B cell (primary cell): ENCODE measurements at regions not wholly inside any gene's neighbourhood (a gene's known extent, or its start where the extent isn't known, plus 50 kb on each side); places are given as distances from the start of the nearest gene placed in this dataset.

Experiments used
- ATAC-seq: fragments of 200-7000 bp; cut with Tn5 transposase; one replicate; pipeline ENCODE4 v1.10.0; 2021; ENCODE audit warnings: low read depth, mild to moderate bottlenecking, moderate number of reproducible peaks, moderate library complexity
- CTCF ChIA-PET: fragments of 350-600 bp; sonication (Branson Sonifier 250); formaldehyde crosslinking; loops from one replicate; lab custom pipeline; 2021; ENCODE audit warnings: antibody characterized with exemption, inconsistent platforms; lab: Charles Lee
- POLR2A ChIA-PET: fragments of 350-600 bp; sonication (Branson Sonifier 250); formaldehyde crosslinking; loops from one replicate; lab custom pipeline; 2021; ENCODE audit warnings: antibody characterized with exemption; lab: Charles Lee
- DNase-seq: peaks from one replicate; pipeline ENCODE4 v3.0.0; 2013
- H2AFZ ChIP-seq: 2 replicates; pipeline ENCODE4 v1.6.1; 2012; ENCODE audit warnings: mild to moderate bottlenecking, low read depth, low read length; ENCODE audit not compliant: insufficient read depth, poor library complexity, severe bottlenecking
- H3K27ac ChIP-seq, 2 donors: 1 replicate in 1 of 2; 2 replicates in 1 of 2; pipeline ENCODE4 v1.5.1; 2012 to 2013; ENCODE audit warnings: low read length in 2 of 2, mild to moderate bottlenecking in 2 of 2, moderate library complexity in 1 of 2
- H3K27me3 ChIP-seq, 4 experiments: fragments of 200-600 bp in 1 of 4; sonication (generic) in 1 of 4; replicated peaks in 1 of 4; 1 replicate in 2 of 4; 2 replicates in 2 of 4; pipeline versions ENCODE4 v1.6.1 to v1.7.0; 2013 to 2016; ENCODE audit warnings: low read length in 3 of 4, mild to moderate bottlenecking in 2 of 4, mixed read lengths in 1 of 4, moderate library complexity in 1 of 4; ENCODE audit not compliant: insufficient read depth in 4 of 4, control insufficient read depth in 3 of 4; ENCODE audit errors: control extremely low read depth in 1 of 4
- H3K36me3 ChIP-seq, 2 experiments: replicated peaks in 1 of 2; 1 replicate in 1 of 2; 2 replicates in 1 of 2; pipeline versions ENCODE4 v1.6.1 to v1.7.1; 2013; ENCODE audit warnings: low read length in 1 of 2; ENCODE audit not compliant: insufficient read depth in 2 of 2, control insufficient read depth in 1 of 2; ENCODE audit errors: control extremely low read depth in 1 of 2, extremely low read depth in 1 of 2
- H3K4me1 ChIP-seq, 2 donors: fragments of 200-600 bp in 1 of 2; sonication (generic) in 1 of 2; 1 replicate in 1 of 2; 2 replicates in 1 of 2; pipeline versions ENCODE4 v1.5.1 to v1.6.1; 2013 to 2017; ENCODE audit warnings: low read length in 2 of 2; ENCODE audit not compliant: control insufficient read depth in 2 of 2, insufficient read depth in 2 of 2
- H3K4me2 ChIP-seq: replicated peaks from 2 replicates; pipeline ENCODE3; 2012; ENCODE audit warnings: mild to moderate bottlenecking, low read depth, low read length; ENCODE audit not compliant: poor library complexity, severe bottlenecking
- H3K4me3 ChIP-seq, 5 experiments: fragments of 200-600 bp in 1 of 5; sonication (generic) in 1 of 5; 1 replicate in 3 of 5; 2 replicates in 2 of 5; pipeline versions ENCODE4 v1.5.1 to v1.7.0; 2011 to 2016; ENCODE audit warnings: low read length in 4 of 5, mild to moderate bottlenecking in 4 of 5, low read depth in 2 of 5, control low read depth in 1 of 5, moderate library complexity in 1 of 5; ENCODE audit not compliant: insufficient read depth in 1 of 5; ENCODE audit errors: control extremely low read depth in 1 of 5, extremely low read depth in 1 of 5
- H3K79me2 ChIP-seq: fragments of 200-600 bp; sonication (generic); one replicate; pipeline ENCODE4 v1.6.0; 2016; ENCODE audit warnings: low read length; ENCODE audit not compliant: control insufficient read depth, insufficient read depth
- H3K9ac ChIP-seq: fragments of 200-600 bp; sonication (generic); 2 replicates; pipeline ENCODE4 v1.6.1; 2017; ENCODE audit warnings: mild to moderate bottlenecking, low read length, moderate library complexity
- H3K9me3 ChIP-seq, 3 donors: one replicate each; pipeline versions ENCODE4 v1.6.1 to v1.7.1; 2013; ENCODE audit warnings: low read length in 2 of 3; ENCODE audit not compliant: control insufficient read depth in 2 of 3, insufficient read depth in 1 of 3; ENCODE audit errors: control extremely low read depth in 1 of 3
- H4K20me1 ChIP-seq: 2 replicates; pipeline ENCODE4 v1.6.0; 2012; ENCODE audit warnings: mild to moderate bottlenecking, low read length; ENCODE audit not compliant: insufficient read depth, control insufficient read depth, poor library complexity, severe bottlenecking
- H3K27ac Mint-ChIP-seq: one replicate; pipeline ENCODE4 v1.8.0; 2021; ENCODE audit warnings: mixed read lengths
- H3K27me3 Mint-ChIP-seq: one replicate; pipeline ENCODE4 v1.8.0; 2021; ENCODE audit warnings: mixed read lengths
- H3K4me1 Mint-ChIP-seq: one replicate; pipeline ENCODE4 v1.8.0; 2021; ENCODE audit warnings: mixed read lengths
- H3K4me3 Mint-ChIP-seq: one replicate; pipeline ENCODE4 v1.8.0; 2021; ENCODE audit warnings: mixed read lengths
- H3K9me3 Mint-ChIP-seq: one replicate; pipeline ENCODE4 v1.8.0; 2022; ENCODE audit warnings: mixed read lengths; ENCODE audit not compliant: insufficient read depth
- CTCF ChIP-seq: fragments of 200-600 bp; IDR thresholded peaks from one replicate; pipeline ENCODE4 v1.8.0; 2022; ENCODE audit warnings: antibody characterized with exemption, mild to moderate bottlenecking
- EZH2 ChIP-seq: IDR thresholded peaks from 2 replicates; pipeline ENCODE4 v1.6.1; 2012; ENCODE audit warnings: borderline replicate concordance, low read depth, mild to moderate bottlenecking, moderate library complexity, low read length; ENCODE audit not compliant: insufficient read depth, poor library complexity, severe bottlenecking
- WGBS: methylation state at CpG from one replicate; pipeline ENCODE4 v1.1.5; 2013; ENCODE audit warnings: missing lambda C conversion rate; ENCODE audit not compliant: insufficient coverage; 5-methylcytosine and 5-hydroxymethylcytosine counted together
- intact Hi-C: fragments of 100-400 bp; cut with micrococcal nuclease; formaldehyde crosslinking; loops from one replicate; pipeline ENCODE4 v1.10.0; 2022

GRCh38 chr7:94127026-94127425, 122.9 kb upstream of the BET1 start:
- Mint-ChIP-seq H3K4me1 (no peaks in the 10 kb centered on the region), H3K9me3 (no peaks in the 10 kb centered on the region), H3K4me3 (no peak overlapping the region), H3K27ac (no peak overlapping the region), H3K27me3 (peaks cover 20% of the 10 kb centered on the region)
- no peak overlapping the region for H3K27ac ChIP-seq
- TF ChIP-seq EZH2 (no peak), CTCF (no peak)
- no peak overlapping the region for H3K4me3 ChIP-seq
- ChIA-PET CTCF (no interaction called here), POLR2A (no interaction called here)
- no peaks in the 10 kb centered on the region for H3K36me3 ChIP-seq
- no peak for ATAC-seq
- H3K9me3 ChIP-seq = no peaks in the 10 kb centered on the region
- no peak overlapping the region for H3K9ac ChIP-seq
- DNase-seq = no peak
- H4K20me1 ChIP-seq = no peaks in the 10 kb centered on the region
- H2AFZ ChIP-seq = no peak overlapping the region
- H3K79me2 ChIP-seq = no peaks in the 10 kb centered on the region
- intact Hi-C loops = no loop called here
- H3K27me3 ChIP-seq = peaks cover 0 to 5% (median 4%) of the 10 kb centered on the region in 4 experiments
- no peak overlapping the region for H3K4me2 ChIP-seq
- H3K4me1 ChIP-seq = no peaks in the 10 kb centered on the region

GRCh38 chr7:94128072-94128471, 123.9 kb upstream of the BET1 start:
- no peak overlapping the region for H3K27ac Mint-ChIP-seq
- H3K4me3 Mint-ChIP-seq = no peak overlapping the region
- ATAC-seq (no peak), DNase-seq (no peak)
- Histone ChIP-seq H3K4me3 (no peak overlapping the region), H3K27me3 (peaks cover 0 to 4% (median 4%) of the 10 kb centered on the region in 4 experiments), H3K9ac (no peak overlapping the region), H2AFZ (no peak overlapping the region), H3K4me2 (no peak overlapping the region), H3K27ac (no peak overlapping the region), H4K20me1 (no peaks in the 10 kb centered on the region), H3K79me2 (no peaks in the 10 kb centered on the region), H3K4me1 (no peaks in the 10 kb centered on the region), H3K36me3 (no peaks in the 10 kb centered on the region), H3K9me3 (no peaks in the 10 kb centered on the region)
- no peaks in the 10 kb centered on the region for H3K4me1 Mint-ChIP-seq
- intact Hi-C loops = loop anchor here (2.0 kb wide), 1 partner anchor 15 kb away; no protein-coding TSS in a partner anchor
- TF ChIP-seq CTCF = no peak
- TF ChIP-seq EZH2 = no peak
- H3K9me3 Mint-ChIP-seq = no peaks in the 10 kb centered on the region
- ChIA-PET POLR2A (no interaction called here), CTCF (no interaction called here)
- no CpG with 5 or more reads among the region's 2 CpGs for WGBS
- peaks cover 18% of the 10 kb centered on the region for H3K27me3 Mint-ChIP-seq
